Adrenal gland (tissue), 9 donors: ENCODE measurements at regions not wholly inside any gene's neighbourhood (a gene's known extent, or its start where the extent isn't known, plus 50 kb on each side); places are given as distances from the start of the nearest gene placed in this dataset.

Experiments used
- DNase-seq, 7 donors: peaks; one replicate each; pipeline ENCODE4 v3.0.0-alpha.2; 2019 to 2020
- H3K27ac ChIP-seq, 5 donors: fragments of 200-600 bp; sonication (generic) in 4 of 5; 1 replicate in 3 of 5; 2 replicates in 2 of 5; pipeline versions ENCODE4 v1.5.1 to v1.8.0; 2016 to 2020; ENCODE audit warnings: mild to moderate bottlenecking in 1 of 5
- H3K27me3 ChIP-seq: fragments of 200-600 bp; 2 replicates; pipeline ENCODE4 v1.8.0; 2021
- H3K36me3 ChIP-seq, 2 donors: fragments of 200-600 bp; replicated peaks in 1 of 2; 1 replicate in 1 of 2; 2 replicates in 1 of 2; pipeline versions ENCODE4 v1.5.1 to v1.8.0; 2018 to 2022
- H3K4me1 ChIP-seq, 2 donors: fragments of 200-600 bp; replicated peaks in 1 of 2; 1 replicate in 1 of 2; 2 replicates in 1 of 2; pipeline versions ENCODE4 v1.5.1 to v1.8.0; 2018 to 2021
- H3K4me3 ChIP-seq, 4 donors: fragments of 200-600 bp; sonication (generic) in 3 of 4; one replicate each; pipeline ENCODE4 v1.5.1; 2016 to 2018
- H3K9me3 ChIP-seq, 3 donors: fragments of 200-600 bp; sonication (generic) in 1 of 3; replicated peaks in 1 of 3; 1 replicate in 2 of 3; 2 replicates in 1 of 3; pipeline versions ENCODE4 v1.5.1 to v1.8.0; 2016 to 2021
- CTCF ChIP-seq, 6 experiments: fragments of 450-650 bp in 4 of 6; fragments of 200-600 bp in 2 of 6; sonication (generic) in 1 of 6; IDR thresholded peaks; 1 replicate in 5 of 6; 2 replicates in 1 of 6; pipeline versions ENCODE4 v1.5.1 to v1.8.0; 2016 to 2021; ENCODE audit warnings: antibody characterized with exemption in 6 of 6, mild to moderate bottlenecking in 2 of 6, moderate library complexity in 1 of 6
- POLR2A ChIP-seq, 2 donors: fragments of 450-650 bp; IDR thresholded peaks; one replicate each; pipeline ENCODE4 v1.6.1; 2017; ENCODE audit warnings: antibody characterized with exemption in 2 of 2, mild to moderate bottlenecking in 2 of 2, moderate library complexity in 1 of 2
- WGBS, 4 donors: extraction: QIAGEN DNeasy Blood & Tissue Kit in 2 of 4; methylation state at CpG; one replicate each; pipeline versions ENCODE4 v1.1.5 to v1.1.7; 2013 to 2017; 5-methylcytosine and 5-hydroxymethylcytosine counted together
- intact Hi-C, 2 donors: fragments of 100-400 bp; cut with DNase I; formaldehyde crosslinking; loops; one replicate each; pipeline versions ENCODE4 v1.14.1 to v1.15.0; 2022 to 2023
- donor health status: healthy with polysubstance abuse.
- donor health status: Bipolar disorder and iron deficiency.
- donor health status: DM: yes; HTN: yes; CAD: no.
- donor health status: DM: no; HTN: no; CAD: no.
- donor health status: DM: no; HTN: no; CAD: no.

GRCh38 chr1:29774355-29774754, 538.0 kb downstream of the PTPRU start:
- intact Hi-C loops = no loop called here
- no peaks in the 10 kb centered on the region for H3K4me1 ChIP-seq
- H3K27me3 ChIP-seq = no peaks in the 10 kb centered on the region
- H3K36me3 ChIP-seq = no peaks in the 10 kb centered on the region
- no peak overlapping the region for H3K4me3 ChIP-seq
- WGBS, 4 donors = 89 to 95% (median 93%) methylated on average over 2 of the region's 2 CpGs
- no peaks in the 10 kb centered on the region for H3K9me3 ChIP-seq
- no peak overlapping the region for H3K27ac ChIP-seq
- no peak for TF ChIP-seq POLR2A (IDR thresholded peaks at IDR 0.05)
- TF ChIP-seq CTCF (IDR thresholded peaks at IDR 0.05) = no peak
- no peak for DNase-seq

GRCh38 chr1:29772584-29773100, 536.3 kb downstream of the PTPRU start:
- WGBS, 4 donors = 57 to 82% (median 65%) methylated on average over 4 of the region's 4 CpGs
- H3K9me3 ChIP-seq = no peaks in the 10 kb centered on the region
- no peaks in the 10 kb centered on the region for H3K4me1 ChIP-seq
- no peak overlapping the region for H3K4me3 ChIP-seq
- no peak for DNase-seq
- no peak overlapping the region for H3K27ac ChIP-seq
- intact Hi-C loops = no loop called here
- no peaks in the 10 kb centered on the region for H3K36me3 ChIP-seq
- TF ChIP-seq POLR2A (IDR thresholded peaks at IDR 0.05) (no peak), CTCF (IDR thresholded peaks at IDR 0.05) (no peak)
- H3K27me3 ChIP-seq = no peaks in the 10 kb centered on the region

- TF ChIP-seq POLR2A (IDR thresholded peaks at IDR 0.05) (no peak), CTCF (IDR thresholded peaks at IDR 0.05) (no peak)
- 51 to 65% (median 61%) methylated on average over 4 to 11 of the region's 11 CpGs for WGBS, 4 donors
These were observed 531.6 kb downstream of the PTPRU start for GRCh38 chr1:29767769-29768425.

GRCh38 chr1:29767088-29767685, 530.9 kb downstream of the PTPRU start:
- DNase-seq = peak in 1 of 7 donors; percentile 21
- H3K9me3 ChIP-seq = no peaks in the 10 kb centered on the region
- no peak overlapping the region for H3K27ac ChIP-seq
- TF ChIP-seq CTCF (IDR thresholded peaks at IDR 0.05) (no peak), POLR2A (IDR thresholded peaks at IDR 0.05) (no peak)
- intact Hi-C loops = no loop called here
- no peaks in the 10 kb centered on the region for H3K36me3 ChIP-seq
- H3K27me3 ChIP-seq = no peaks in the 10 kb centered on the region
- no peaks in the 10 kb centered on the region for H3K4me1 ChIP-seq
- 46 to 74% (median 62%) methylated on average over 8 to 27 of the region's 27 CpGs for WGBS, 4 donors
- H3K4me3 ChIP-seq = no peak overlapping the region

More at GRCh38 chr1:29767769-29768425, 531.6 kb downstream of the PTPRU start:
- H3K9me3 ChIP-seq = no peaks in the 10 kb centered on the region
- H3K36me3 ChIP-seq = no peaks in the 10 kb centered on the region
- H3K27ac ChIP-seq = no peak overlapping the region
- peak in 1 of 7 donors; percentile 7 for DNase-seq
- intact Hi-C loops = no loop called here
- H3K4me1 ChIP-seq = no peaks in the 10 kb centered on the region
- no peaks in the 10 kb centered on the region for H3K27me3 ChIP-seq
- H3K4me3 ChIP-seq = no peak overlapping the region
